AG09309 (cell line): ENCODE measurements at regions not wholly inside any gene's neighbourhood (a gene's known extent, or its start where the extent isn't known, plus 50 kb on each side); places are given as distances from the start of the nearest gene placed in this dataset.

ENCODE experiments used
- DNase-seq: peaks from one replicate; pipeline ENCODE4 v3.0.0-alpha.2; 2010; ENCODE audit warnings: low read depth
- H3K4me3 ChIP-seq: 2 replicates; pipeline ENCODE4 v1.5.1; 2011; ENCODE audit warnings: mild to moderate bottlenecking, low read depth, low read length, moderate library complexity; ENCODE audit not compliant: control insufficient read depth
- CTCF ChIP-seq: IDR thresholded peaks from 2 replicates; pipeline ENCODE4 v1.5.1; 2011; ENCODE audit warnings: mild to moderate bottlenecking, low read depth, low read length, inconsistent platforms; ENCODE audit not compliant: insufficient read depth, control insufficient read depth; ENCODE audit errors: missing control alignments

- no peak for TF ChIP-seq CTCF
- no peak for DNase-seq
- no peak overlapping the region for H3K4me3 ChIP-seq
Measured at GRCh38 chr6:131367206-131367873, 205.7 kb upstream of the ARG1 start.

- DNase-seq: peak; percentile 38
- TF ChIP-seq CTCF: peak; percentile 21
- H3K4me3 ChIP-seq: no peak overlapping the region
Measured at GRCh38 chr6:131368198-131368911, 204.7 kb upstream of the ARG1 start.

GRCh38 chr6:131372535-131372934, 200.5 kb upstream of the ARG1 start:
- no peak for TF ChIP-seq CTCF

GRCh38 chr6:131377112-131377705, 195.8 kb upstream of the ARG1 start:
- no peak for DNase-seq
- no peak for TF ChIP-seq CTCF

More at GRCh38 chr6:131372535-131372934, 200.5 kb upstream of the ARG1 start:
- peak; percentile 25 for DNase-seq
- H3K4me3 ChIP-seq: no peak overlapping the region

GRCh38 chr6:131378874-131379273, 194.2 kb upstream of the ARG1 start:
- no peak overlapping the region for H3K4me3 ChIP-seq
- TF ChIP-seq CTCF: no peak
- DNase-seq: no peak

More at GRCh38 chr6:131377112-131377705, 195.8 kb upstream of the ARG1 start:
- H3K4me3 ChIP-seq: no peak overlapping the region

GRCh38 chr6:131379948-131380347, 193.1 kb upstream of the ARG1 start:
- TF ChIP-seq CTCF: no peak
- H3K4me3 ChIP-seq: no peak overlapping the region
- peak; percentile 83 for DNase-seq
